Cardiac muscle cell (in vitro differentiated cells and primary cell): ENCODE measurements at regions not wholly inside any gene's neighbourhood (a gene's known extent, or its start where the extent isn't known, plus 50 kb on each side); places are given as distances from the start of the nearest gene placed in this dataset.

Experiments used
- DNase-seq, 2 donors: peaks; one replicate each; pipeline versions ENCODE4 v3.0.0 to v3.0.0-alpha.2; 2010 to 2017; ENCODE audit warnings: low read depth in 1 of 2, low spot score in 1 of 2
- H3K27ac ChIP-seq: fragments of 200-600 bp; sonication (generic); 2 replicates; pipeline ENCODE4 v1.5.1; 2016
- H3K27me3 ChIP-seq: fragments of 200-600 bp; sonication (generic); 2 replicates; pipeline ENCODE4 v1.6.0; 2016; ENCODE audit warnings: control low read depth
- H3K36me3 ChIP-seq: fragments of 200-600 bp; sonication (generic); 2 replicates; pipeline ENCODE4 v1.5.1; 2016; ENCODE audit warnings: control low read depth
- H3K4me1 ChIP-seq: fragments of 200-600 bp; sonication (generic); 2 replicates; pipeline ENCODE4 v1.8.1; 2017; ENCODE audit warnings: low read depth, mild to moderate bottlenecking, mixed run types
- H3K4me3 ChIP-seq: fragments of 200-600 bp; sonication (generic); 2 replicates; pipeline ENCODE4 v1.5.1; 2016; ENCODE audit warnings: mild to moderate bottlenecking
- H3K9me3 ChIP-seq: fragments of 200-600 bp; sonication (generic); 2 replicates; pipeline ENCODE4 v1.5.1; 2017; ENCODE audit warnings: low read depth, mild to moderate bottlenecking, control low read depth
- TF ChIP-seq, protein P1 (sequence below): IDR thresholded peaks from 2 replicates; pipeline ENCODE4 v1.5.1; 2012; ENCODE audit warnings: low read depth, mild to moderate bottlenecking, low read length

DNA sequence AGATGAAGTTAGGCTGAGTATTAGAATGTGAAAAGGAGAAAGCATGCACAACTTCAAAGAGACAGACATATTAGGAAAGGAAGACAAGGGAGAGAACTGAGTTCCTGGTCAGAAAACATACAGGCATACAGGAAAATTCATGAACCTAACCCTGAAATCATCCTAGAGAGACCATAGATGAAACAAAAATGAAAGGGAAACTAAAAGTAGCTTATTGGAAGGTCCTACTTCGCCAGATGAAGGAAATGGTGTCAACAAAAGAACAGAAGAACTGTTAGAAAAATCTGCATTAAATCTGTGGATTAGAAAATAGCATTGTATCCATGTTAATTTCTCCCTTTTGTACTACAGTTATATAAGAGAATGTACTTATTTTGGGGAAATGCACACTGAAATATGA is 169.0 kb upstream of the UFM1 start:
- peak in 1 of 2 donors; percentile 1 for DNase-seq
- TF ChIP-seq, protein P1, sequence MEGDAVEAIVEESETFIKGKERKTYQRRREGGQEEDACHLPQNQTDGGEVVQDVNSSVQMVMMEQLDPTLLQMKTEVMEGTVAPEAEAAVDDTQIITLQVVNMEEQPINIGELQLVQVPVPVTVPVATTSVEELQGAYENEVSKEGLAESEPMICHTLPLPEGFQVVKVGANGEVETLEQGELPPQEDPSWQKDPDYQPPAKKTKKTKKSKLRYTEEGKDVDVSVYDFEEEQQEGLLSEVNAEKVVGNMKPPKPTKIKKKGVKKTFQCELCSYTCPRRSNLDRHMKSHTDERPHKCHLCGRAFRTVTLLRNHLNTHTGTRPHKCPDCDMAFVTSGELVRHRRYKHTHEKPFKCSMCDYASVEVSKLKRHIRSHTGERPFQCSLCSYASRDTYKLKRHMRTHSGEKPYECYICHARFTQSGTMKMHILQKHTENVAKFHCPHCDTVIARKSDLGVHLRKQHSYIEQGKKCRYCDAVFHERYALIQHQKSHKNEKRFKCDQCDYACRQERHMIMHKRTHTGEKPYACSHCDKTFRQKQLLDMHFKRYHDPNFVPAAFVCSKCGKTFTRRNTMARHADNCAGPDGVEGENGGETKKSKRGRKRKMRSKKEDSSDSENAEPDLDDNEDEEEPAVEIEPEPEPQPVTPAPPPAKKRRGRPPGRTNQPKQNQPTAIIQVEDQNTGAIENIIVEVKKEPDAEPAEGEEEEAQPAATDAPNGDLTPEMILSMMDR, result no peak
- Histone ChIP-seq H3K27ac (no peak overlapping the region), H3K4me1 (no peaks in the 10 kb centered on the region), H3K27me3 (no peaks in the 10 kb centered on the region), H3K4me3 (no peak overlapping the region), H3K36me3 (no peaks in the 10 kb centered on the region), H3K9me3 (no peaks in the 10 kb centered on the region)

DNA sequence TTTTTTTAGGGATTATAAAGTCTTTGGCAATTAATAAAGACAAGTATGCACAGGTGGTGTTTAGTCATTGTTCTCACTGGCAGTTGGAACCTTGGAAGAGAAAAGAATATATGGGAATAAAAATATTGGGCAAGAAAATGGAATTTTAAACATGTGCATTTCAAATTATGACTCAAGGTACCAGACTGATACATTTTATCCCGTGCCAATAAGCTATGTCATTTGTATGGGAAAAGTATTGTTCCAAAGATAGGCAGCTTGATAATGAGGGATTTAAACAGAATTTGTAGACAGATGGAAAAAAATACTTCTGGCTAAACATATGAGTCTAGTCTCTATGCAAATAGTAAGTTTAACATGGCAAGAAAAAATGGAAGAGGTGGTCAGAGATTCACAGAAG is 169.5 kb upstream of the UFM1 start:
- Histone ChIP-seq H3K27ac (no peak overlapping the region), H3K4me3 (no peak overlapping the region), H3K36me3 (no peaks in the 10 kb centered on the region), H3K9me3 (no peaks in the 10 kb centered on the region), H3K4me1 (no peaks in the 10 kb centered on the region), H3K27me3 (no peaks in the 10 kb centered on the region)
- TF ChIP-seq, protein P1, result no peak
- peak in 1 of 2 donors; percentile 46 for DNase-seq

DNA sequence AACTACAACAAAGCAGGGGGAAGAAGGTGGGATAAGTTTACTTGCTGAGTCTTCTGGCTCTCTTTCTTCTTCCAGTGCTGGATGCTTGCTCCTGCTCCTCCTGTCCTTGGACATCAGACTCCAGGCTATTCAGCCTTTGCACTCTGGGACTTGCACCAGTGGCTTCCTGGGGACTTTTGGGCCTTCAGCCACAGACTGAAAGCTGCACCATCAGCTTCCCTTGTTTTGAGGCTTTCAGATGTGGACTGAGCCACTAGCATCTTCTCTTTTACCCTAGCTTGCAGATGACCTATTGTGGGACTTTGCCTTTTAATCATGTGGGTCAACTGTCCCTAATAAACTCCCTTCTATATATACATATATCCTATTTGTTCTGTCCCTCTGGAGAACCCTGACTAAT is 173.0 kb upstream of the UFM1 start:
- Histone ChIP-seq H3K9me3 (no peaks in the 10 kb centered on the region), H3K27me3 (no peaks in the 10 kb centered on the region), H3K4me3 (no peak overlapping the region), H3K27ac (no peak overlapping the region), H3K4me1 (no peaks in the 10 kb centered on the region), H3K36me3 (no peaks in the 10 kb centered on the region)
- no peak for DNase-seq
- TF ChIP-seq, protein P1, result no peak

DNA sequence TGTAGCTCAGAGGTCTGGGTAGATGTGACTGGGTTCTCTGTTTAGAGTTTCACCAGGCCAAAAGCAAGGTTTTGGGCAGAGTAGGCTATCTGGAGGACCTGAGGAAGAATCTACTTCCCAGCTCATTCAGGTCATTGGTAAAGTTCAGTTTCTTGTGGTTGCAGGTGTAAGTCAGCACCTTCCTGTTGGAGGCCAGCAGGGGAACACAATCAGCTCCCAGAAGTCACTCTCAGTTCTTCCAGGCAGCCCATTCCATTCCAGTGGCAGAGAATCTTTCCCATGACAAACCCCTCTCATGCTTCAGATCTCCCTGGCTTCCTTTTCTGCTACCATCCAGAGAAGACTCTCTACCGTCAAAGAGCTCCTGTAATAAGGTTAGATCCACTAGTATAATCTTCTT is 176.2 kb upstream of the UFM1 start:
- Histone ChIP-seq H3K27ac (no peak overlapping the region), H3K4me3 (no peak overlapping the region), H3K27me3 (no peaks in the 10 kb centered on the region), H3K36me3 (no peaks in the 10 kb centered on the region), H3K9me3 (no peaks in the 10 kb centered on the region), H3K4me1 (no peaks in the 10 kb centered on the region)
- TF ChIP-seq, protein P1, result no peak
- no peak for DNase-seq

DNA sequence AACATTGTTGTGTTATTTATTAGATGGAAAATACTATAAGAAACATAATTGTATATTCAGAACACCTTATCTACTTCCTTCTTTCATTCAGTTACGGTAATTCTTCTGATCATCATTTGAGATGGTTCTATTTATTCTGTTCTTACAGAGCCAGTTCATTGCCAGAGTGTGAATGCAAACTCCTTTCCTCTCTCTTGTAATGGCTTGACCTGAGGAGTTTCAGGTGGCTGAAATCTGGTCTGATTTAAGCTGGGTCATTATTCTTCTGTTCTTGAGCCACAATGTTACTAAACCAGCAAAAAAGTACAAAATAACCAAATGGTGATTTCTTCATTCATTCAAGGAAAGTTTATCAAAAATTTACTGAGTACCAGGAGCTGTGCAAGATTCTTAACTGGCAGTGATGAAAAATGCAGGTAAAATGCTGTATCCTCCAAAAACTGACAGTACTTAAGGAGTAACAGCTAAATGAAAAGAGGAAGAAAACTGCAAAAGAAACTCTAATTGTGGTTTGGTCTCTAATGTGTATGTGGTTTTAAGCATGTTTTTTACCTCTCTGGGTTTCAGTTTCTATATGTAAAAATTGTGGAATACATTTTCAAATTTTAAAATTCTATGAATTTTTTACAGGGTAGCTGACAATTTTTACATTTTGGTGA is 182.4 kb upstream of the UFM1 start:
- H3K9me3 ChIP-seq, result no peaks in the 10 kb centered on the region
- no peak overlapping the region for H3K27ac ChIP-seq
- no peaks in the 10 kb centered on the region for H3K27me3 ChIP-seq
- no peaks in the 10 kb centered on the region for H3K4me1 ChIP-seq
- no peak for DNase-seq
- TF ChIP-seq, protein P1, result no peak
- no peaks in the 10 kb centered on the region for H3K36me3 ChIP-seq
- no peak overlapping the region for H3K4me3 ChIP-seq

DNA sequence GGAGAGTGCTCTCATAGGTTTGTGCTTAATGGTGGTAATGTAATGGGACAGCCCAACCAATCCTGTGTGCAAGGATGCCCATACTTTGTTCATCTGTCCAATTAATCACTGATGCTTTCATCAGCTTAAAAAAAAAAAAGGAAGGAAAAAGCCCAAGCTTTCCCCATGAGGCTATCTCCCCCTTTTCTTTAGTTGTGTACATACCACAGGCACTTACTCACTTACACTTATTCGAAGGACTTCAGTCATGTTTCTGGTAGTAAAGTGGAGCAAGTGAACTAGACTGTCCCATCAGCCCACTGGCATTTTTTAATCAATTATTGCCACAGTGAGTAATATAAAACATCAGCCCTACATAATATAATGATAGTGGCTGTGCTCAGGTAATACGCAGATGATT is 183.5 kb upstream of the UFM1 start:
- Histone ChIP-seq H3K4me3 (no peak overlapping the region), H3K27me3 (no peaks in the 10 kb centered on the region), H3K4me1 (no peaks in the 10 kb centered on the region), H3K36me3 (no peaks in the 10 kb centered on the region), H3K9me3 (no peaks in the 10 kb centered on the region), H3K27ac (no peak overlapping the region)
- DNase-seq, result peak in 1 of 2 donors; percentile 16
- TF ChIP-seq, protein P1, result no peak
